Right lobe of liver (tissue), 4 donors: ENCODE measurements at regions not wholly inside any gene's neighbourhood (a gene's known extent, or its start where the extent isn't known, plus 50 kb on each side); places are given as distances from the start of the nearest gene placed in this dataset.

Source experiments
- CTCF ChIP-seq, 4 donors: fragments of 200-600 bp in 3 of 4; fragments of 450-650 bp in 1 of 4; IDR thresholded peaks; one replicate each; pipeline versions ENCODE4 v1.5.1 to v1.8.0; 2016 to 2022; ENCODE audit warnings: antibody characterized with exemption in 4 of 4, mild to moderate bottlenecking in 2 of 4
- POLR2A ChIP-seq: fragments of 450-650 bp; IDR thresholded peaks from one replicate; pipeline ENCODE4 v1.6.1; 2017; ENCODE audit warnings: antibody characterized with exemption, mild to moderate bottlenecking
- donor health status: DM: no; HTN: no; CAD: no.
- donor health status: DM: no; HTN: no; CAD: no.
- donor health status: DM: no; HTN: yes; CAD: no.

- no peak for TF ChIP-seq CTCF (IDR thresholded peaks at IDR 0.05)
- no peak for TF ChIP-seq POLR2A
These were observed 114.5 kb downstream of the GPR37 start for GRCh38 chr7:124651136-124651535.
